Fibroblast of pulmonary artery (primary cell): ENCODE measurements at regions not wholly inside any gene's neighbourhood (a gene's known extent, or its start where the extent isn't known, plus 50 kb on each side); places are given as distances from the start of the nearest gene placed in this dataset.
"Not testable (repeated sequence)": the region's sequence is repeated elsewhere in the genome, so short reads cannot be mapped to it uniquely, and the experiment has no call there.

ENCODE experiments used
- DNase-seq: peaks from one replicate; pipeline ENCODE4 v3.0.0-alpha.2; 2010; ENCODE audit warnings: low read depth
- H3K4me3 ChIP-seq: replicated peaks from 2 replicates; pipeline ENCODE4 v1.5.1; 2011; ENCODE audit warnings: low read depth, mild to moderate bottlenecking, control low read depth, low read length, moderate library complexity
- TF ChIP-seq, protein P1 (sequence below): IDR thresholded peaks from 2 replicates; pipeline ENCODE4 v1.5.1; 2011; ENCODE audit warnings: mild to moderate bottlenecking, control low read depth, low read length, inconsistent platforms; ENCODE audit errors: missing control alignments

DNA sequence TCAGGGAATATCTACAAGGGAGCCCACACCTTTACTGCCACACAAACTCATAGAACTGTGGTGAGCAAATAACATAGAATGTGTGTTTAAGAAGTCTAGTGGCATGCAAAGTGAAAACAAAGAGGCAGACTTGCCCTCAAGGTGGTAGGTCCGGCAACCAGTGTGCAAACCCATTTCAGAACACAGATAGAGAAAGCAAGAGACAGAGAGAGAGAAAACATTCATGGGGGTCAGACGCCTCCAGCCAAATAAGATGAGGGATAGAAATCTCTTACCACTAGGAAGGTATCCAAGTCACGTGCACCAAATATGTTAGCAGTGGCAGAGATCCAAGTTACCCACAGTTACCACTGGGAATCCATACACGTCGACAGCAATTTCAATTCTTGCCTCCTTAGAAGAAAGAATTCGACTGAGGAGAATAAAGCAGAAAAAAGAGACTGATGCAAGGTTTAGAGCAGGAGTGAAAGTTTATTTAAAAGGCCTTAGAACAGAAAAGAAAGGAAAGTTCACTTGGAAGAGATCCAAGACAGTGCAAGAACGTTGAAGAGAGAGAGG lies 252.8 kb downstream of the NAP1L3 start:
- H3K4me3 ChIP-seq = no peak overlapping the region
- DNase-seq = peak; percentile 15
- TF ChIP-seq, protein P1, sequence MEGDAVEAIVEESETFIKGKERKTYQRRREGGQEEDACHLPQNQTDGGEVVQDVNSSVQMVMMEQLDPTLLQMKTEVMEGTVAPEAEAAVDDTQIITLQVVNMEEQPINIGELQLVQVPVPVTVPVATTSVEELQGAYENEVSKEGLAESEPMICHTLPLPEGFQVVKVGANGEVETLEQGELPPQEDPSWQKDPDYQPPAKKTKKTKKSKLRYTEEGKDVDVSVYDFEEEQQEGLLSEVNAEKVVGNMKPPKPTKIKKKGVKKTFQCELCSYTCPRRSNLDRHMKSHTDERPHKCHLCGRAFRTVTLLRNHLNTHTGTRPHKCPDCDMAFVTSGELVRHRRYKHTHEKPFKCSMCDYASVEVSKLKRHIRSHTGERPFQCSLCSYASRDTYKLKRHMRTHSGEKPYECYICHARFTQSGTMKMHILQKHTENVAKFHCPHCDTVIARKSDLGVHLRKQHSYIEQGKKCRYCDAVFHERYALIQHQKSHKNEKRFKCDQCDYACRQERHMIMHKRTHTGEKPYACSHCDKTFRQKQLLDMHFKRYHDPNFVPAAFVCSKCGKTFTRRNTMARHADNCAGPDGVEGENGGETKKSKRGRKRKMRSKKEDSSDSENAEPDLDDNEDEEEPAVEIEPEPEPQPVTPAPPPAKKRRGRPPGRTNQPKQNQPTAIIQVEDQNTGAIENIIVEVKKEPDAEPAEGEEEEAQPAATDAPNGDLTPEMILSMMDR = no peak

DNA sequence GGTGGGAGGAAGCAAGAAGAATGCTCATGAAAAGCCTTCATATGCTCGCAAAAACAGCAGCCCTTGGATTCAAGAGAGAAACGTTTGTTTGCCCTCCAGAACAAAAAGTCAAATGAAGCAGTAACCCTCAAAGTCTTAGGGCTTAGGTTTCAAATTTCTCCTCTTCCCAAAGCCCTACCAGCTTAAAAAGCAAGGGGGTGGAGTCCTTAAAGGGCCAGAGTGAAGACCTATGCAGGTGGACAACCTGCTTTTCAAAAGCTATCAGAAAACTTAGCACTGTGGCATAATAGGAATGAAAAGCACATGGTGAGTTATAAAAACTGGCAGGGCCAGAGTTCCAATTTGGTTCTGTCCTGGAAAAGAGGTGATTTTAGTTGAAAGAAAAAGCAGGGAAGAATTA lies 253.3 kb downstream of the NAP1L3 start:
- TF ChIP-seq, protein P1 = no peak
- no peak overlapping the region for H3K4me3 ChIP-seq
- no peak for DNase-seq

DNA sequence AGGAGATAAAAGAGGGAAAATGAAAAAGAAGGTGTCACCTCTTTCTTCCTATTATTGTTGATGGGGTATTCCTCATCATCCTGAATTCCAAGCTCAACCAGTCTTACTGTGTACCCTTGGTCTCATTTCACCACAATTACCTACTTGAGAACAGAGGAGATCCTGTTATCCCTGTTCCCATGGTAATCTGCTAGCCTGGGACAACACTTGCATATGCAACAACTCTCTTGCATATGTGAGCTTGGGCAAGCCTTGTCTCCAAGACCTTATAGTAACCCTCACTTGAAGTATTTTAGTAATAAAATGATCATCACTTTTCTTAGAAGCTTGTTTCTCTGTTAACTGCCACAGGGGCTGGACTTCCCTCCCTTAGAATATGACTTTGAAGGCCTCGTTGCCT lies 253.7 kb downstream of the NAP1L3 start:
- H3K4me3 ChIP-seq = no peak overlapping the region
- no peak for DNase-seq
- TF ChIP-seq, protein P1 = no peak

DNA sequence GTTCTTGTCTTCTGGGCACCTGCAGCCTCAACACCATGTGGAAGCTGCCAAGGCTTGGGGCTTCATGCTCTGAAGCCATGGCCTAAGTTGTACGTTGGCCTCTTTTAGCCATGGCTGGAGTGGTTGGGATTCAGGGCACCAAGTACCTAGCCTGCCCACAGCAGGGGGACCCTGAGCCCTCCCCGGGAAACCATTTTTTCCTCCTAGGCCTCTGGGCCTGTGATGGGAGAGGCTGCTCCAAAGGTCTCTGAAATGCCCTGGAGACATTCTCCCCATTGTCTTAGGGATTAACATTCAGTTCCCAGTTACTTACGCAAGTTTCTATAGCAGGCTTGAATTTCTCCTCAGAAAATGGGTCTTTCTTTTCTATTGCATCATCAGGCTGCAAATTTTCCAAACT lies 269.3 kb downstream of the NAP1L3 start:
- no peak for DNase-seq
- TF ChIP-seq, protein P1 = no peak
- H3K4me3 ChIP-seq = no peak overlapping the region

GRCh38 chrX:93354651-93355050 lies 318.7 kb downstream of the NAP1L3 start:
- DNase-seq = no peak
- TF ChIP-seq, protein P1 = no peak
- no peak overlapping the region for H3K4me3 ChIP-seq

DNA sequence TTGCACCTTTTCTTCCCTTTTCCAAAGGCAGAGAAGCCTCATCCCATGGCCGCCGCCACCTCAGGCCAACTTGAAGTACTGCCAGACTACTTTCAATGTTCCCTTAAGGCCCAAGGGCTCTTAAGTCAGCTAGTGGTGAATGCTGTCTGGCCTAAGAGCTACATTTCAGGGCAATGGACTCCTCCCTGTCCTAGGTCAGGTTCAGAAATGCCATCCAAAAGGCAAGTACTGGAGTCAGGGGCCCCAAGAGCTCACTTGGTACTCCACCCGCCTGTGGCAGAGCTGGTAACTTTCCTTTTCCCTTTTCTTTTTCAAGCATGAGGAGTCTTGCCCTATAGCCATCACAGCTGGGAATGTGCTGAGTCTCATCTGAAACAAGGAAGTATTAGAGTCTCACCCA lies 327.1 kb downstream of the NAP1L3 start:
- H3K4me3 ChIP-seq = no peak overlapping the region
- TF ChIP-seq, protein P1 = no peak
- no peak for DNase-seq

- DNase-seq, H3K4me3 ChIP-seq: not testable (repeated sequence)
These were observed 329.1 kb downstream of the NAP1L3 start for GRCh38 chrX:93344287-93344686.

- TF ChIP-seq, protein P1 = no peak
- DNase-seq = no peak
- no peak overlapping the region for H3K4me3 ChIP-seq
These were observed 341.0 kb downstream of the NAP1L3 start for GRCh38 chrX:93332329-93332728.
